Sciatic nerve (tissue), 2 donors: ENCODE measurements at regions not wholly inside any gene's neighbourhood (a gene's known extent, or its start where the extent isn't known, plus 50 kb on each side); places are given as distances from the start of the nearest gene placed in this dataset.
"Not testable (repeated sequence)": the region's sequence is repeated elsewhere in the genome, so short reads cannot be mapped to it uniquely, and the experiment has no call there.

Source experiments
- ATAC-seq: fragments of 200-7000 bp; cut with Tn5 transposase; one replicate; pipeline ENCODE4 v1.9.1; 2020; ENCODE audit warnings: mild to moderate bottlenecking, moderate library complexity
- DNase-seq: peaks from one replicate; pipeline ENCODE4 v3.0.0-alpha.2; 2020; ENCODE audit warnings: low spot score
- intact Hi-C: fragments of 100-400 bp; cut with DNase I; formaldehyde crosslinking; loops from one replicate; pipeline ENCODE4 v1.14.2; 2022
- donor health status: DM: no; HTN: no; CAD: no.
- donor health status: DM: no; HTN: no; CAD: no.

GRCh38 chr1:171397851-171398469, 84.0 kb downstream of the FMO4 start:
- ATAC-seq (no peak), DNase-seq (no peak)
- intact Hi-C loops = no loop called here

GRCh38 chr1:171403393-171403792, 81.9 kb upstream of the PRRC2C start:
- intact Hi-C loops = no loop called here
- no peak for ATAC-seq
- no peak for DNase-seq

GRCh38 chr1:171405391-171405714, 80.0 kb upstream of the PRRC2C start:
- ATAC-seq = no peak
- intact Hi-C loops = no loop called here
- no peak for DNase-seq

- ATAC-seq, DNase-seq, intact Hi-C loops: not testable (repeated sequence)
Observed at GRCh38 chr1:171413557-171413956, 71.8 kb upstream of the PRRC2C start.

GRCh38 chr1:171418546-171418945, 66.8 kb upstream of the PRRC2C start:
- no peak for DNase-seq
- ATAC-seq = no peak
- intact Hi-C loops = no loop called here

- intact Hi-C loops = no loop called here
- no peak for DNase-seq
- ATAC-seq = no peak
Observed at GRCh38 chr1:171420810-171421209, 64.5 kb upstream of the PRRC2C start.

- ATAC-seq = no peak
- no peak for DNase-seq
- intact Hi-C loops = no loop called here
Observed at GRCh38 chr1:171421413-171422020, 63.8 kb upstream of the PRRC2C start.

- ATAC-seq (no peak), DNase-seq (no peak)
- intact Hi-C loops = no loop called here
Observed at GRCh38 chr1:171422511-171422910, 62.8 kb upstream of the PRRC2C start.

GRCh38 chr1:171424494-171424893, 60.8 kb upstream of the PRRC2C start:
- intact Hi-C loops = no loop called here
- DNase-seq = no peak
- no peak for ATAC-seq

GRCh38 chr1:171426645-171427044, 58.7 kb upstream of the PRRC2C start:
- DNase-seq (no peak), ATAC-seq (no peak)
- intact Hi-C loops = no loop called here

- ATAC-seq (peak; percentile 45), DNase-seq (no peak)
- intact Hi-C loops = no loop called here
Observed at GRCh38 chr1:171427852-171428471, 57.4 kb upstream of the PRRC2C start.

- intact Hi-C loops = no loop called here
- ATAC-seq (no peak), DNase-seq (no peak)
Observed at GRCh38 chr1:171429137-171429536, 56.2 kb upstream of the PRRC2C start.

- no peak for DNase-seq
- intact Hi-C loops = no loop called here
- no peak for ATAC-seq
Observed at GRCh38 chr1:171431994-171432393, 53.3 kb upstream of the PRRC2C start.

- intact Hi-C loops = no loop called here
- DNase-seq (no peak), ATAC-seq (no peak)
Observed at GRCh38 chr1:171432473-171432872, 52.9 kb upstream of the PRRC2C start.

- intact Hi-C loops = no loop called here
- DNase-seq (no peak), ATAC-seq (peak; percentile 9)
Observed at GRCh38 chr1:171433451-171433850, 51.9 kb upstream of the PRRC2C start.

- no peak for DNase-seq
- ATAC-seq = peak; percentile 76
- intact Hi-C loops = no loop called here
Observed at GRCh38 chr1:171434717-171435346, 50.5 kb upstream of the PRRC2C start.
